Testis (tissue), 2 donors: ENCODE measurements at regions not wholly inside any gene's neighbourhood (a gene's known extent, or its start where the extent isn't known, plus 50 kb on each side); places are given as distances from the start of the nearest gene placed in this dataset.

Source experiments
- DNase-seq: peaks from one replicate; pipeline ENCODE4 v3.0.0-alpha.2; 2019
- H3K27ac ChIP-seq, 2 donors: fragments of 200-600 bp; sonication (generic); one replicate each; pipeline ENCODE4 v1.5.1; 2019
- H3K27me3 ChIP-seq: fragments of 200-600 bp; sonication (generic); one replicate; pipeline ENCODE4 v1.5.1; 2019
- H3K36me3 ChIP-seq: fragments of 200-600 bp; sonication (generic); one replicate; pipeline ENCODE4 v1.5.1; 2017; ENCODE audit warnings: low read depth; ENCODE audit errors: missing control alignments
- H3K4me1 ChIP-seq: fragments of 200-600 bp; sonication (generic); one replicate; pipeline ENCODE4 v1.5.1; 2019
- H3K4me3 ChIP-seq, 2 donors: fragments of 200-600 bp; sonication (generic); one replicate each; pipeline ENCODE4 v1.5.1; 2017 to 2019
- H3K9me3 ChIP-seq: fragments of 200-600 bp; sonication (generic); one replicate; pipeline ENCODE4 v1.5.1; 2017
- POLR2A ChIP-seq: fragments of 450-650 bp; IDR thresholded peaks from one replicate; pipeline ENCODE4 v1.6.1; 2017; ENCODE audit warnings: antibody characterized with exemption, mild to moderate bottlenecking, moderate library complexity
- WGBS, 2 donors: methylation state at CpG; one replicate each; pipeline ENCODE4 v1.1.5; 2018; 5-methylcytosine and 5-hydroxymethylcytosine counted together
- intact Hi-C: fragments of 100-400 bp; cut with DNase I; formaldehyde crosslinking; loops from one replicate; pipeline ENCODE4 v1.15.1; 2023; ENCODE audit warnings: low total_unique reads
- TF ChIP-seq, protein P1 (sequence below), 3 experiments: fragments of 450-650 bp in 2 of 3; fragments of 200-600 bp in 1 of 3; sonication (generic) in 1 of 3; IDR thresholded peaks; one replicate each; pipeline ENCODE4 v1.5.1; 2016 to 2019; ENCODE audit warnings: antibody characterized with exemption in 3 of 3, mild to moderate bottlenecking in 2 of 3, moderate library complexity in 1 of 3

DNA sequence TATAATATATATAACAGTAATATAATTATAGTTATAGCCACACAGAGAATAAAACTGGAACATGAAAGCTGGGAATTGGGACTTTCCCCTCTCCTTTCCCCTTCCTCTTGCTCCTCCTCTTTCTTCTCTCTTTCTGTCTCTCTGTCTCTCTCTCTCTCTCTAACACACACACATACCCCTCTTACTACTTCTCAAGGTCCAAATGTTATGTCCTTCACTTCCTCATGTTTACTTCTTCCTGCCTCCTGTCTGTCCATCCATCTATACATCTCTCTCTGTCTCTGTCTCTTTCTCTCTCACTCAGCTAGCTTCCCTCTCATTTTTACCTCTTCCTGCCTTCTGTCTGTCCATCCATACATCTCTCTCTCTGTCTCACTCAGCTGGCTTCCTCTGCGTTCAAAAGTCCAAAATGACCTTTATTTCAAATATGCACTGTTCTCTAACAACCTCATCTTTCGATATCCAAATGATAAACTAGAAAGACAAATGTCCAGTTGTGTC lies 261.1 kb downstream of the SIPA1L2 start:
- no peaks in the 10 kb centered on the region for H3K27me3 ChIP-seq
- H3K36me3 ChIP-seq, result no peaks in the 10 kb centered on the region
- no peak for TF ChIP-seq POLR2A
- TF ChIP-seq, protein P1, sequence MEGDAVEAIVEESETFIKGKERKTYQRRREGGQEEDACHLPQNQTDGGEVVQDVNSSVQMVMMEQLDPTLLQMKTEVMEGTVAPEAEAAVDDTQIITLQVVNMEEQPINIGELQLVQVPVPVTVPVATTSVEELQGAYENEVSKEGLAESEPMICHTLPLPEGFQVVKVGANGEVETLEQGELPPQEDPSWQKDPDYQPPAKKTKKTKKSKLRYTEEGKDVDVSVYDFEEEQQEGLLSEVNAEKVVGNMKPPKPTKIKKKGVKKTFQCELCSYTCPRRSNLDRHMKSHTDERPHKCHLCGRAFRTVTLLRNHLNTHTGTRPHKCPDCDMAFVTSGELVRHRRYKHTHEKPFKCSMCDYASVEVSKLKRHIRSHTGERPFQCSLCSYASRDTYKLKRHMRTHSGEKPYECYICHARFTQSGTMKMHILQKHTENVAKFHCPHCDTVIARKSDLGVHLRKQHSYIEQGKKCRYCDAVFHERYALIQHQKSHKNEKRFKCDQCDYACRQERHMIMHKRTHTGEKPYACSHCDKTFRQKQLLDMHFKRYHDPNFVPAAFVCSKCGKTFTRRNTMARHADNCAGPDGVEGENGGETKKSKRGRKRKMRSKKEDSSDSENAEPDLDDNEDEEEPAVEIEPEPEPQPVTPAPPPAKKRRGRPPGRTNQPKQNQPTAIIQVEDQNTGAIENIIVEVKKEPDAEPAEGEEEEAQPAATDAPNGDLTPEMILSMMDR (IDR thresholded peaks at IDR 0.05), result no peak
- H3K27ac ChIP-seq, result no peak overlapping the region
- 88 to 96% methylated on average over 2 of the region's 2 CpGs for WGBS, 2 donors
- H3K9me3 ChIP-seq, result no peaks in the 10 kb centered on the region
- H3K4me1 ChIP-seq, result no peaks in the 10 kb centered on the region
- no peak overlapping the region for H3K4me3 ChIP-seq
- intact Hi-C loops, result no loop called here
- no peak for DNase-seq

DNA sequence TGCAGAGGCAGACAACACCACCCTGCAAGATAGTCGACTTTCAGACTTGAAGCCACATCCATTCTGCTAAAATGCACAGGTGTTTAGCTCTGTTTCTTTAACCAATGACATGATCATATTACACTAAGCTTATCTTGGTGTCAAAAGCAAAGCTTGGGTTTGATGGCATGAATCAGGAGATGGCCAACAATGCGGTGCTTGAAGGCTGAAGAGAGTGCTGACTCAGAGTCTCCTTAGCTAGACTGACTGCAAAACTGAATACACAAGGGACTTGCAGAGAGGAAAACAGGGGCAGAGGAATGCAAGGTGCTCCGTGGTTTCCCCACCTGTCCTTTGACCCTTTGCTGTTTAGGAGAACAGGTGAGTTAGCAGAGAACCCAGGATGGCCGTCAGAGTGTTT lies 262.6 kb downstream of the SIPA1L2 start:
- H3K36me3 ChIP-seq, result no peaks in the 10 kb centered on the region
- intact Hi-C loops, result no loop called here
- no peak overlapping the region for H3K27ac ChIP-seq
- WGBS, 2 donors, result 75 to 83% methylated on average over 4 of the region's 4 CpGs
- no peak for DNase-seq
- no peaks in the 10 kb centered on the region for H3K9me3 ChIP-seq
- no peaks in the 10 kb centered on the region for H3K4me1 ChIP-seq
- H3K4me3 ChIP-seq, result no peak overlapping the region
- TF ChIP-seq POLR2A, result no peak
- TF ChIP-seq, protein P1 (IDR thresholded peaks at IDR 0.05), result no peak
- H3K27me3 ChIP-seq, result no peaks in the 10 kb centered on the region

DNA sequence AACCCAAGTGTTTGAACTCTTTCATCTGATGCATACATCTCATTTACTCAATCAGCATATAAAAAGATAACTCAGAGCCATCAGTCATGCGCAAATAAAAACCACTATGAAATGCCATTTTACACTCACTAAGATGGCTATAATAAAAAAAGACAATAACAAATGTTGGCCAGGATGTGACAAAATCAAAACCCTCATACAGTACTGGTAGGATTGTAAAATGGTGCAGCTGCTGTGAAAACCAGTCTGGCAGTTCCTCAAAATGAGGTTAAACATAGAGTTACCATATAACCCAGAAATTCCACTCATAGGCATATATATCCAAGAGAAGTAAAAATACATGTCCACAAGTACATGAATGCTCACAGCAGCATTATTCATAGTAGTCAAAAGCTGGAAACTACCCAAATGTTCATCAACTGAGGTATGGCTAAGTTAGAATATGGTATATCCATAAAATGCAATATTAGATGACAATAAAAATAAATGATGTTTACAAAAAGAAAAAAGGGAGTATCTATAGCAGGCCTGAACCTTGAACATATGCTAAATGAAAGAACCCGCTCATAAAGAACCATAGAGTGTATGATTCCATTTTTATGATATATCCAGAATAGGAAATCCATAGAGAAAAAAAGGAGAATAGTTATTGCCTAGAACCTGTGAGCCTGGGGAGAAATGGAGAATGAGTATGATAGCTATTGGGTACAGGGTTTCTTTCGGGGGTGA lies 265.1 kb downstream of the SIPA1L2 start:
- Histone ChIP-seq H3K27ac (no peak overlapping the region), H3K4me1 (no peaks in the 10 kb centered on the region), H3K36me3 (no peaks in the 10 kb centered on the region), H3K9me3 (no peaks in the 10 kb centered on the region), H3K27me3 (no peaks in the 10 kb centered on the region), H3K4me3 (no peak overlapping the region)
- DNase-seq, result no peak
- intact Hi-C loops, result no loop called here
- 93 to 94% methylated on average over 3 of the region's 3 CpGs for WGBS, 2 donors
- TF ChIP-seq POLR2A, result no peak
- TF ChIP-seq, protein P1 (IDR thresholded peaks at IDR 0.05), result no peak

DNA sequence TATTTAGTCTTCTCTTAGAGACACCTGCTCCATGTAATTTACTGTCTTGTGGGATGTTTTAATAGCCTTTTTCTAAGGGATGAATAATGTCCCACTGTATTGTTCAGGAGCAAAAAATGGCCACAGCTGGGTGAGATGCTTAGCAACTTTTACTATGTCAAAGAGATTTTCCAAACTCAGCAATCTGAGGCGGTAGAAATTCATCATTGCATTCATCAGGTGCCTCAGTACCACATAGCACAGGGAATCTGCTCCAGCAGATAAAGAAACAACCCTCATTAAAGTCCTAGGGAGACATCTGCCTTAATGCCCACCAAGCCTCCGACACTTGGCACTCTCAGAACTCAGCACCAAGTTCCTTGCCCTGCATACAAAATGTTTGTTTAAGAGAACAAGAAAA lies 266.9 kb downstream of the SIPA1L2 start:
- TF ChIP-seq, protein P1 (IDR thresholded peaks at IDR 0.05), result no peak
- TF ChIP-seq POLR2A, result no peak
- no peak overlapping the region for H3K27ac ChIP-seq
- intact Hi-C loops, result no loop called here
- no peak overlapping the region for H3K4me3 ChIP-seq
- H3K27me3 ChIP-seq, result no peaks in the 10 kb centered on the region
- H3K9me3 ChIP-seq, result no peaks in the 10 kb centered on the region
- 65 to 89% methylated on average over 2 of the region's 2 CpGs for WGBS, 2 donors
- DNase-seq, result no peak
- no peaks in the 10 kb centered on the region for H3K36me3 ChIP-seq
- no peaks in the 10 kb centered on the region for H3K4me1 ChIP-seq

DNA sequence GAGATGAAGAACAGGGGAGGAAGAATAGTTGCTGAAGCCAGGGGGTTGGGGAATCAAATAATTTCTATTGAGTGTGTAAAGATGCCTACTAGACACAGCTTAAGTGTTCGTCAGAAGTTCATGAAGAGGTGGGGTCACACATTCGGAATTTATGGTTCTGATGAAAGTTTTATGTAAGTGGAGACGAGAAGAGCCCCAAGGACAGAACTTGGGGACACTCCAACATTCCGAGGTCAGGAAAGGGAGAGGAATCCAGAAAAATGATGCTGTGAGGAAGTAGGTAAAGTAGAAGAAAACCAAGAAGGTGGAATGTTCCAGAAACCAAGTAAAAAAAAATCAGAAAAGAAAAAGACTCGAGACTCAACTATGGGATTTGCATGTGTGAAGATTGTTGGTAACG lies 272.5 kb downstream of the SIPA1L2 start:
- no peaks in the 10 kb centered on the region for H3K4me1 ChIP-seq
- H3K36me3 ChIP-seq, result no peaks in the 10 kb centered on the region
- H3K4me3 ChIP-seq, result no peak overlapping the region
- DNase-seq, result no peak
- H3K27me3 ChIP-seq, result no peaks in the 10 kb centered on the region
- intact Hi-C loops, result no loop called here
- WGBS, 2 donors, result 76 to 84% methylated on average over 6 of the region's 6 CpGs
- no peaks in the 10 kb centered on the region for H3K9me3 ChIP-seq
- H3K27ac ChIP-seq, result no peak overlapping the region
- TF ChIP-seq POLR2A, result no peak
- TF ChIP-seq, protein P1 (IDR thresholded peaks at IDR 0.05), result no peak
